ENCODE measurements at regions not wholly inside any gene's neighbourhood (a gene's known extent, or its start where the extent isn't known, plus 50 kb on each side); places are given as distances from the start of the nearest gene placed in this dataset.
"Not testable (repeated sequence)": the region's sequence is repeated elsewhere in the genome, so short reads cannot be mapped to it uniquely, and the experiment has no call there.

- no peak for DNase-seq
Measured at GRCh38 chr5:98330871-98331270, 442.6 kb upstream of the RGMB start.

GRCh38 chr5:98333921-98334320 is 439.5 kb upstream of the RGMB start:
- no peak for DNase-seq

- no peak for DNase-seq
Measured at GRCh38 chr5:98334946-98335345, 438.5 kb upstream of the RGMB start.

- DNase-seq: no peak
Measured at GRCh38 chr5:98339141-98339848, 434.2 kb upstream of the RGMB start.

GRCh38 chr5:98341038-98342032 is 432.1 kb upstream of the RGMB start:
- no peak for DNase-seq

GRCh38 chr5:98342958-98343660 is 430.4 kb upstream of the RGMB start:
- not testable (repeated sequence) for DNase-seq

GRCh38 chr5:98349251-98349989 is 424.0 kb upstream of the RGMB start:
- no peak for DNase-seq

- DNase-seq: no peak
Measured at GRCh38 chr5:98349990-98350365, 423.5 kb upstream of the RGMB start.

GRCh38 chr5:98354922-98355321 is 418.5 kb upstream of the RGMB start:
- DNase-seq: no peak

- no peak for DNase-seq
Measured at GRCh38 chr5:98360548-98360947, 412.9 kb upstream of the RGMB start.

GRCh38 chr5:98363157-98363556 is 410.3 kb upstream of the RGMB start:
- DNase-seq: no peak

- no peak for DNase-seq
Measured at GRCh38 chr5:98364549-98364948, 408.9 kb upstream of the RGMB start.

GRCh38 chr5:98365126-98365525 is 408.3 kb upstream of the RGMB start:
- no peak for DNase-seq

- DNase-seq: no peak
Measured at GRCh38 chr5:98368141-98368540, 405.3 kb upstream of the RGMB start.

GRCh38 chr5:98372351-98372750 is 401.1 kb upstream of the RGMB start:
- DNase-seq: no peak

- no peak for DNase-seq
Measured at GRCh38 chr5:98391921-98392625, 381.4 kb upstream of the RGMB start.

- DNase-seq: not testable (repeated sequence)
Measured at GRCh38 chr5:98393205-98393604, 380.3 kb upstream of the RGMB start.

GRCh38 chr5:98397081-98397480 is 376.4 kb upstream of the RGMB start:
- no peak for DNase-seq

GRCh38 chr5:98398465-98398864 is 375.0 kb upstream of the RGMB start:
- DNase-seq: no peak

GRCh38 chr5:98401656-98402055 is 371.8 kb upstream of the RGMB start:
- DNase-seq: no peak

GRCh38 chr5:98402130-98402529 is 371.3 kb upstream of the RGMB start:
- DNase-seq: no peak

- no peak for DNase-seq
Measured at GRCh38 chr5:98403131-98403530, 370.3 kb upstream of the RGMB start.

Measured in NCI-H2029 (cell line).